H1 (cell line): ENCODE measurements at regions not wholly inside any gene's neighbourhood (a gene's known extent, or its start where the extent isn't known, plus 50 kb on each side); places are given as distances from the start of the nearest gene placed in this dataset.

Experiments used
- CTCF ChIA-PET: fragments of 300-600 bp; sonication (Branson Sonifier 250); formaldehyde crosslinking; loops from one replicate; lab custom pipeline; 2021; ENCODE audit not compliant: partially characterized antibody; lab: Charles Lee
- POLR2A ChIA-PET: fragments of 300-600 bp; sonication (Branson Sonifier 250); formaldehyde crosslinking; loops from one replicate; lab custom pipeline; 2021; ENCODE audit warnings: inconsistent platforms; ENCODE audit not compliant: partially characterized antibody; lab: Charles Lee
- DNase-seq, 2 experiments: peaks; one replicate each; pipeline versions ENCODE4 v3.0.0 to v3.0.0-alpha.2; 2010 to 2022; ENCODE audit warnings: low spot score in 2 of 2, low read depth in 1 of 2, mixed read lengths in 1 of 2
- FAIRE-seq: peaks from 2 replicates; lab custom pipeline; 2011; peaks lifted over from hg19 to GRCh38; lab: Jason Lieb, UNC
- H2AFZ ChIP-seq: 2 replicates; pipeline ENCODE4 v1.8.1; 2012; ENCODE audit warnings: low read length, inconsistent platforms
- H2AK5ac ChIP-seq: 2 replicates; pipeline ENCODE4 v1.6.1; 2013; ENCODE audit warnings: low read depth, low read length
- H2BK120ac ChIP-seq: replicated peaks from 2 replicates; pipeline ENCODE3; 2013; ENCODE audit warnings: low read depth, low read length, inconsistent platforms
- H2BK12ac ChIP-seq: 2 replicates; pipeline ENCODE4 v1.6.1; 2013; ENCODE audit warnings: low read depth, low read length
- H2BK15ac ChIP-seq: 2 replicates; pipeline ENCODE4 v1.6.1; 2013; ENCODE audit warnings: low read length
- H2BK20ac ChIP-seq: 2 replicates; pipeline ENCODE4 v1.6.1; 2013; ENCODE audit warnings: low read length
- H2BK5ac ChIP-seq: 2 replicates; pipeline ENCODE4 v1.6.1; 2013; ENCODE audit warnings: low read depth, low read length
- H3K14ac ChIP-seq: 2 replicates; pipeline ENCODE4 v1.6.1; 2013; ENCODE audit warnings: inconsistent platforms; ENCODE audit not compliant: insufficient read length
- H3K18ac ChIP-seq: 2 replicates; pipeline ENCODE4 v1.6.1; 2013; ENCODE audit warnings: low read length; ENCODE audit errors: extremely low read depth
- H3K23ac ChIP-seq: 2 replicates; pipeline ENCODE4 v1.6.1; 2013; ENCODE audit warnings: inconsistent platforms; ENCODE audit not compliant: insufficient read length
- H3K23me2 ChIP-seq: 2 replicates; pipeline ENCODE4 v1.6.1; 2013; ENCODE audit warnings: low read depth, low read length
- H3K27ac ChIP-seq: 2 replicates; pipeline ENCODE4 v1.6.1; 2011; ENCODE audit warnings: low read depth, low read length, inconsistent platforms
- H3K27me3 ChIP-seq, 4 experiments: replicated peaks in 1 of 4; 1 replicate in 1 of 4; 2 replicates in 3 of 4; pipeline versions ENCODE4 v1.6.1 to v1.8.1; 2011 to 2013; ENCODE audit warnings: low read length in 3 of 4, mild to moderate bottlenecking in 3 of 4, inconsistent platforms in 2 of 4, mixed read lengths in 2 of 4, moderate library complexity in 1 of 4; ENCODE audit not compliant: control insufficient read depth in 3 of 4, insufficient read depth in 3 of 4; ENCODE audit errors: extremely low read depth in 1 of 4
- H3K36me3 ChIP-seq, 4 experiments: 2 replicates each; pipeline versions ENCODE4 v1.6.1 to v1.8.1; 2011 to 2013; ENCODE audit warnings: mild to moderate bottlenecking in 4 of 4, low read length in 3 of 4, moderate library complexity in 2 of 4, control low read depth in 1 of 4, inconsistent platforms in 1 of 4; ENCODE audit not compliant: insufficient read depth in 4 of 4, control insufficient read depth in 2 of 4
- H3K4ac ChIP-seq: replicated peaks from 2 replicates; pipeline ENCODE3; 2013; ENCODE audit warnings: low read length, low read depth, mixed read lengths, inconsistent platforms; ENCODE audit not compliant: insufficient read length
- H3K4me1 ChIP-seq, 4 experiments: replicated peaks in 1 of 4; 1 replicate in 1 of 4; 2 replicates in 3 of 4; pipeline versions ENCODE4 v1.6.1 to v1.8.1; 2011 to 2013; ENCODE audit warnings: low read length in 3 of 4, inconsistent platforms in 2 of 4, mixed read lengths in 1 of 4; ENCODE audit not compliant: insufficient read depth in 4 of 4, control insufficient read depth in 3 of 4
- H3K4me2 ChIP-seq, 2 experiments: 2 replicates each; pipeline versions ENCODE4 v1.6.1 to v1.8.1; 2011 to 2013; ENCODE audit warnings: low read depth in 2 of 2, low read length in 2 of 2, control low read depth in 1 of 2, inconsistent platforms in 1 of 2, mild to moderate bottlenecking in 1 of 2; ENCODE audit not compliant: insufficient read depth in 1 of 2
- H3K4me3 ChIP-seq, 4 experiments: fragments of 200-600, 300-600 bp in 1 of 4; sonication (generic), shearing (Covaris generic), sonication (Bioruptor Twin) in 1 of 4; 2 replicates each; pipeline versions ENCODE4 v1.5.1 to v1.8.1; 2011 to 2016; ENCODE audit warnings: low read length in 4 of 4, low read depth in 3 of 4, control low read depth in 2 of 4, inconsistent platforms in 2 of 4, mild to moderate bottlenecking in 2 of 4, mixed read lengths in 1 of 4, moderate library complexity in 1 of 4; ENCODE audit not compliant: insufficient read depth in 2 of 4; ENCODE audit errors: extremely low read depth in 1 of 4
- H3K56ac ChIP-seq: replicated peaks from 2 replicates; pipeline ENCODE3; 2013; ENCODE audit warnings: low read depth, mild to moderate bottlenecking, mixed read lengths, low read length, inconsistent platforms; ENCODE audit not compliant: insufficient read length
- H3K79me1 ChIP-seq: 2 replicates; pipeline ENCODE4 v1.6.1; 2013; ENCODE audit warnings: low read depth, low read length, control low read depth
- H3K79me2 ChIP-seq, 2 experiments: 2 replicates each; pipeline versions ENCODE4 v1.6.1 to v1.8.1; 2012 to 2013; ENCODE audit warnings: low read length in 2 of 2, mild to moderate bottlenecking in 2 of 2, inconsistent platforms in 1 of 2; ENCODE audit not compliant: insufficient read depth in 2 of 2, control insufficient read depth in 1 of 2
- H3K9ac ChIP-seq, 4 experiments: replicated peaks in 1 of 4; 1 replicate in 1 of 4; 2 replicates in 3 of 4; pipeline versions ENCODE4 v1.6.1 to v1.8.1; 2011 to 2013; ENCODE audit warnings: low read depth in 3 of 4, low read length in 3 of 4, control low read depth in 2 of 4, mild to moderate bottlenecking in 2 of 4, moderate library complexity in 2 of 4, inconsistent platforms in 1 of 4; ENCODE audit errors: extremely low read depth in 1 of 4
- H3K9me3 ChIP-seq, 2 experiments: 2 replicates each; pipeline versions ENCODE4 v1.6.1 to v1.8.1; 2012 to 2013; ENCODE audit warnings: mild to moderate bottlenecking in 2 of 2, moderate library complexity in 2 of 2, control low read depth in 1 of 2, inconsistent platforms in 1 of 2, low read depth in 1 of 2, low read length in 1 of 2, mixed read lengths in 1 of 2; ENCODE audit not compliant: insufficient read depth in 2 of 2
- H4K20me1 ChIP-seq, 2 experiments: replicated peaks in 1 of 2; 2 replicates each; pipeline versions ENCODE3 to v1.8.1; 2011 to 2013; ENCODE audit warnings: inconsistent platforms in 2 of 2, low read length in 2 of 2, mild to moderate bottlenecking in 1 of 2; ENCODE audit not compliant: insufficient read depth in 2 of 2, control insufficient read depth in 1 of 2
- H4K5ac ChIP-seq: 2 replicates; pipeline ENCODE4 v1.6.1; 2013; ENCODE audit warnings: low read length, low read depth, mixed read lengths, inconsistent platforms; ENCODE audit not compliant: insufficient read length
- H4K8ac ChIP-seq: 2 replicates; pipeline ENCODE4 v1.8.0; 2013; ENCODE audit warnings: mild to moderate bottlenecking, moderate library complexity, low read length, inconsistent platforms; ENCODE audit not compliant: insufficient read depth; ENCODE audit errors: extremely low read depth
- H4K91ac ChIP-seq: replicated peaks from 2 replicates; pipeline ENCODE3; 2013; ENCODE audit warnings: low read length, mixed read lengths, inconsistent platforms; ENCODE audit not compliant: insufficient read length
- ATF2 ChIP-seq: IDR thresholded peaks from 2 replicates; pipeline ENCODE4 v1.6.1; 2012; ENCODE audit warnings: low read length, inconsistent platforms
- ATF3 ChIP-seq: IDR thresholded peaks from 2 replicates; pipeline ENCODE4 v1.6.1; 2011; ENCODE audit warnings: low read depth, mild to moderate bottlenecking, low read length; ENCODE audit not compliant: insufficient read depth
- EP300 ChIP-seq, 2 experiments: IDR thresholded peaks; 1 replicate in 1 of 2; 2 replicates in 1 of 2; pipeline ENCODE4 v1.6.1; 2011 to 2012; ENCODE audit warnings: low read depth in 2 of 2, low read length in 2 of 2, mild to moderate bottlenecking in 2 of 2, borderline replicate concordance in 1 of 2, inconsistent platforms in 1 of 2, moderate library complexity in 1 of 2
- FOSL1 ChIP-seq: IDR thresholded peaks from 2 replicates; pipeline ENCODE4 v1.6.1; 2011; ENCODE audit warnings: mild to moderate bottlenecking, low read depth, low read length, moderate library complexity; ENCODE audit not compliant: insufficient read depth
- KDM4A ChIP-seq: IDR thresholded peaks from one replicate; pipeline ENCODE4 v1.7.1; 2012; ENCODE audit warnings: low read depth, mild to moderate bottlenecking, moderate library complexity, low read length, inconsistent platforms; ENCODE audit not compliant: severe bottlenecking
- MAFK ChIP-seq: IDR thresholded peaks from 2 replicates; pipeline ENCODE4 v1.6.1; 2012; ENCODE audit warnings: low read depth, mild to moderate bottlenecking, improper control_type of control experiment, low read length
- NRF1 ChIP-seq: IDR thresholded peaks from 2 replicates; pipeline ENCODE4 v1.6.1; 2011; ENCODE audit warnings: mild to moderate bottlenecking, low read depth, low read length, improper control_type of control experiment
- PHF8 ChIP-seq: fragments of 200-600 bp; sonication (generic); conservative IDR thresholded peaks from 2 replicates; pipeline ENCODE4 v1.7.1; 2012; ENCODE audit warnings: low read depth, mild to moderate bottlenecking, inconsistent platforms, low read length, moderate library complexity
- POU5F1 ChIP-seq: IDR thresholded peaks from 2 replicates; pipeline ENCODE4 v1.6.1; 2011; ENCODE audit warnings: low read depth, mild to moderate bottlenecking, low read length, moderate library complexity
- RAD21 ChIP-seq, 2 experiments: IDR thresholded peaks in 1 of 2; conservative IDR thresholded peaks in 1 of 2; 2 replicates each; pipeline ENCODE4 v1.6.1; 2011; ENCODE audit warnings: low read depth in 2 of 2, low read length in 2 of 2, improper control_type of control experiment in 1 of 2, inconsistent platforms in 1 of 2, mild to moderate bottlenecking in 1 of 2, moderate library complexity in 1 of 2
- SUZ12 ChIP-seq: fragments of 200-600 bp; sonication (generic); IDR thresholded peaks from 2 replicates; pipeline ENCODE4 v1.6.1; 2012; ENCODE audit warnings: mild to moderate bottlenecking, inconsistent platforms, low read length, moderate library complexity, mixed read lengths
- TEAD4 ChIP-seq: IDR thresholded peaks from 2 replicates; pipeline ENCODE4 v1.6.1; 2012; ENCODE audit warnings: low read depth, low read length, inconsistent platforms, mixed read lengths

GRCh38 chr6:101222007-101222406 lies 171.5 kb upstream of the GRIK2 start:
- Histone ChIP-seq H3K79me1 (no peaks in the 10 kb centered on the region), H4K8ac (no peak overlapping the region), H3K23ac (no peak overlapping the region), H3K4ac (no peak overlapping the region), H3K18ac (no peak overlapping the region), H2BK15ac (no peak overlapping the region), H3K56ac (no peak overlapping the region), H2AFZ (no peak overlapping the region), H4K20me1 (no peaks in the 10 kb centered on the region), H2BK12ac (no peak overlapping the region), H2AK5ac (no peak overlapping the region), H2BK120ac (no peak overlapping the region), H3K4me1 (peaks cover 0 to 8% (median 3%) of the 10 kb centered on the region in 4 experiments; a peak in 4 of 7 replicates), H3K14ac (no peak overlapping the region), H3K23me2 (no peaks in the 10 kb centered on the region), H3K79me2 (no peaks in the 10 kb centered on the region), H2BK5ac (no peak overlapping the region), H4K91ac (no peak overlapping the region), H3K9me3 (peaks cover 4 to 8% of the 10 kb centered on the region in 2 experiments; a peak in 2 of 4 replicates), H2BK20ac (no peak overlapping the region), H4K5ac (no peak overlapping the region), H3K4me2 (no peak overlapping the region), H3K27me3 (no peaks in the 10 kb centered on the region), H3K4me3 (no peak overlapping the region), H3K36me3 (no peaks in the 10 kb centered on the region), H3K27ac (no peak overlapping the region), H3K9ac (no peak overlapping the region)
- DNase-seq, result no peak
- no peak for FAIRE-seq
- ChIA-PET CTCF (interaction anchor here (0.8 to 1.0 kb wide), 2 partner anchors 11 to 1046 kb away, joined by 3 to 4 read pairs; no protein-coding TSS in a partner anchor), POLR2A (no interaction called here)
- no peak for TF ChIP-seq SUZ12
- no peak for TF ChIP-seq NRF1
- TF ChIP-seq TEAD4, result no peak
- TF ChIP-seq ATF3, result no peak
- TF ChIP-seq POU5F1, result no peak
- no peak for TF ChIP-seq EP300 (IDR thresholded peaks at IDR 0.05; ENCODE audit: borderline replicate concordance in 1 of 2, low read depth in 2 of 2, low read length in 2 of 2)
- TF ChIP-seq KDM4A, result no peak
- no peak for TF ChIP-seq FOSL1
- TF ChIP-seq PHF8, result no peak
- no peak for TF ChIP-seq ATF2
- TF ChIP-seq MAFK, result no peak
- no peak for TF ChIP-seq RAD21 (IDR thresholded peaks at IDR 0.05 in 1 of 2, conservative IDR thresholded peaks at IDR 0.05 in 1 of 2; ENCODE audit: low read depth in 2 of 2, low read length in 2 of 2)
